HEK293 (cell line): ENCODE measurements at regions not wholly inside any gene's neighbourhood (a gene's known extent, or its start where the extent isn't known, plus 50 kb on each side); places are given as distances from the start of the nearest gene placed in this dataset.

Source experiments
- CTCF ChIA-PET: fragments of 350-600 bp; formaldehyde crosslinking; extraction: SDS; loops from one replicate; lab custom pipeline; 2021; ENCODE audit warnings: antibody characterized with exemption; lab: Yijun Ruan, JAX
- POLR2A ChIA-PET: fragments of 300-600 bp; formaldehyde crosslinking; extraction: SDS; loops from one replicate; lab custom pipeline; 2020; ENCODE audit warnings: antibody characterized with exemption, inconsistent platforms; lab: Yijun Ruan, JAX
- H3K27ac ChIP-seq: fragments of 200-500 bp; sonication (Bioruptor generic); 2 replicates; pipeline ENCODE4 v1.5.1; 2014; ENCODE audit warnings: low read depth, low read length, control low read depth, inconsistent platforms; ENCODE audit errors: extremely low read depth
- H3K36me3 ChIP-seq, 2 experiments: fragments of 200-500 bp in 1 of 2; sonication (Bioruptor generic) in 1 of 2; 1 replicate in 1 of 2; 2 replicates in 1 of 2; pipeline ENCODE4 v1.5.1; 2014 to 2017; ENCODE audit warnings: inconsistent platforms in 2 of 2, low read length in 2 of 2; ENCODE audit not compliant: control insufficient read depth in 2 of 2, insufficient read depth in 1 of 2
- H3K4me1 ChIP-seq: fragments of 200-500 bp; sonication (Bioruptor generic); 2 replicates; pipeline ENCODE4 v1.5.1; 2014; ENCODE audit warnings: mild to moderate bottlenecking, low read length, inconsistent platforms; ENCODE audit not compliant: control insufficient read depth, insufficient read depth
- H3K4me3 ChIP-seq: 2 replicates; pipeline ENCODE4 v1.5.1; 2011; ENCODE audit warnings: low read depth, mild to moderate bottlenecking, control low read depth, low read length, moderate library complexity
- H3K9me3 ChIP-seq: fragments of 200-500 bp; sonication (Bioruptor generic); 2 replicates; pipeline ENCODE4 v1.5.1; 2014; ENCODE audit warnings: low read depth, low read length, inconsistent platforms; ENCODE audit not compliant: control insufficient read depth, insufficient read depth
- GLI4 ChIP-seq: fragments of 450-650 bp; formaldehyde crosslinking; IDR thresholded peaks from 2 replicates; pipeline ENCODE4 v1.5.1; 2016; ENCODE audit warnings: missing biosample characterization, missing genetic modification characterization
- WT1 ChIP-seq: fragments of 450-650 bp; formaldehyde crosslinking; IDR thresholded peaks from 2 replicates; pipeline ENCODE4 v1.5.1; 2016; ENCODE audit warnings: missing biosample characterization, missing genetic modification characterization
- ZFHX2 ChIP-seq: fragments of 450-650 bp; formaldehyde crosslinking; conservative IDR thresholded peaks from 2 replicates; pipeline ENCODE4 v1.5.1; 2016; ENCODE audit warnings: missing biosample characterization, missing genetic modification characterization
- ZNF184 ChIP-seq: fragments of 450-650 bp; IDR thresholded peaks from 2 replicates; pipeline ENCODE4 v1.5.1; 2018; ENCODE audit warnings: missing biosample characterization, mild to moderate bottlenecking, missing genetic modification characterization
- ZNF202 ChIP-seq: fragments of 450-650 bp; formaldehyde crosslinking; IDR thresholded peaks from 2 replicates; pipeline ENCODE4 v1.5.1; 2016; ENCODE audit warnings: missing biosample characterization, missing genetic modification characterization, borderline replicate concordance
- ZNF211 ChIP-seq: fragments of 450-650 bp; formaldehyde crosslinking; IDR thresholded peaks from 2 replicates; pipeline ENCODE4 v1.5.1; 2016; ENCODE audit warnings: low read depth, missing biosample characterization, missing genetic modification characterization
- ZNF223 ChIP-seq: fragments of 450-650 bp; formaldehyde crosslinking; IDR thresholded peaks from 2 replicates; pipeline ENCODE4 v1.5.1; 2016; ENCODE audit warnings: missing biosample characterization, missing genetic modification characterization
- ZNF23 ChIP-seq: fragments of 450-650 bp; formaldehyde crosslinking; IDR thresholded peaks from 2 replicates; pipeline ENCODE4 v1.5.1; 2016; ENCODE audit warnings: missing biosample characterization, missing genetic modification characterization, borderline replicate concordance
- ZNF311 ChIP-seq: fragments of 450-650 bp; formaldehyde crosslinking; IDR thresholded peaks from 2 replicates; pipeline ENCODE4 v1.5.1; 2017; ENCODE audit warnings: missing biosample characterization, missing genetic modification characterization, borderline replicate concordance
- ZNF404 ChIP-seq: fragments of 450-650 bp; formaldehyde crosslinking; IDR thresholded peaks from 2 replicates; pipeline ENCODE4 v1.5.1; 2017; ENCODE audit warnings: missing biosample characterization, missing genetic modification characterization
- ZNF544 ChIP-seq: fragments of 450-650 bp; formaldehyde crosslinking; IDR thresholded peaks from 2 replicates; pipeline ENCODE4 v1.5.0; 2017; ENCODE audit warnings: missing biosample characterization, missing genetic modification characterization
- ZNF558 ChIP-seq: fragments of 450-650 bp; formaldehyde crosslinking; IDR thresholded peaks from 2 replicates; pipeline ENCODE4 v1.5.1; 2016; ENCODE audit warnings: missing biosample characterization, missing genetic modification characterization
- ZNF571 ChIP-seq: fragments of 450-650 bp; formaldehyde crosslinking; IDR thresholded peaks from 2 replicates; pipeline ENCODE4 v1.5.0; 2017; ENCODE audit warnings: missing biosample characterization, missing genetic modification characterization
- ZNF626 ChIP-seq: fragments of 450-650 bp; sonication (Bioruptor Pico); formaldehyde crosslinking; IDR thresholded peaks from 2 replicates; pipeline ENCODE4 v1.5.1; 2018; ENCODE audit warnings: missing biosample characterization, missing genetic modification characterization, inconsistent platforms
- ZNF785 ChIP-seq: fragments of 450-650 bp; formaldehyde crosslinking; IDR thresholded peaks from 2 replicates; pipeline ENCODE4 v1.5.1; 2016; ENCODE audit warnings: missing biosample characterization, missing genetic modification characterization
- ZNF843 ChIP-seq: fragments of 450-650 bp; formaldehyde crosslinking; IDR thresholded peaks from 2 replicates; pipeline ENCODE4 v1.5.1; 2016; ENCODE audit warnings: missing biosample characterization, missing genetic modification characterization
- ZSCAN16 ChIP-seq: fragments of 450-650 bp; formaldehyde crosslinking; IDR thresholded peaks from 2 replicates; pipeline ENCODE4 v1.5.1; 2016; ENCODE audit warnings: missing biosample characterization, missing genetic modification characterization
- TF ChIP-seq, protein P1 (sequence below): fragments of 450-650 bp; formaldehyde crosslinking; IDR thresholded peaks from 2 replicates; pipeline ENCODE4 v1.5.1; 2016; ENCODE audit warnings: missing biosample characterization, missing genetic modification characterization
- TF ChIP-seq, protein P2 (sequence below): fragments of 450-650 bp; formaldehyde crosslinking; IDR thresholded peaks from 2 replicates; pipeline ENCODE4 v1.5.1; 2016; ENCODE audit warnings: missing biosample characterization, missing genetic modification characterization
- TF ChIP-seq, protein P3 (sequence below): fragments of 450-650 bp; formaldehyde crosslinking; IDR thresholded peaks from 2 replicates; pipeline ENCODE4 v1.5.1; 2016; ENCODE audit warnings: missing biosample characterization, missing genetic modification characterization

DNA sequence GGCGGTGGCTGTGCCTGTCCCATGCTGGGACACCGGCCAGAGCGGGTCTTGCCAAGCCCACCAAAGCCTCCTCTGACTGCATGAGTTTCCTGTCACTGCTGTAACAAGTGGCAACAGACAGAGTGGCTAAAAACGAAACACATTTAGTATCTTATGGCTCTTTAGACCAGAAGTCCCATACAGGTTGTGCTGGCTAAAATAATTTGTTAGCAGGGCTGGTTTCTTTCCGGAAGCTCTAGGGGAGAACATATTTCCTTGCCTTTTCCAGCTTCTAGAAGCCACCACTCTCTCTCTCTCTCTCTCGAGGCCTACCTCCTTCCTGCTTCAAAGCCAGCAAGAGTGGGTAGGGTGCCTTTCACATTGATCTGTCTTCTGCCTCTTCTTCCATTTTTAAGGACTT lies 171.6 kb upstream of the PLPP4 start (continued):
- TF ChIP-seq WT1 (tag by site-specific recombination): no peak
- TF ChIP-seq, protein P1, sequence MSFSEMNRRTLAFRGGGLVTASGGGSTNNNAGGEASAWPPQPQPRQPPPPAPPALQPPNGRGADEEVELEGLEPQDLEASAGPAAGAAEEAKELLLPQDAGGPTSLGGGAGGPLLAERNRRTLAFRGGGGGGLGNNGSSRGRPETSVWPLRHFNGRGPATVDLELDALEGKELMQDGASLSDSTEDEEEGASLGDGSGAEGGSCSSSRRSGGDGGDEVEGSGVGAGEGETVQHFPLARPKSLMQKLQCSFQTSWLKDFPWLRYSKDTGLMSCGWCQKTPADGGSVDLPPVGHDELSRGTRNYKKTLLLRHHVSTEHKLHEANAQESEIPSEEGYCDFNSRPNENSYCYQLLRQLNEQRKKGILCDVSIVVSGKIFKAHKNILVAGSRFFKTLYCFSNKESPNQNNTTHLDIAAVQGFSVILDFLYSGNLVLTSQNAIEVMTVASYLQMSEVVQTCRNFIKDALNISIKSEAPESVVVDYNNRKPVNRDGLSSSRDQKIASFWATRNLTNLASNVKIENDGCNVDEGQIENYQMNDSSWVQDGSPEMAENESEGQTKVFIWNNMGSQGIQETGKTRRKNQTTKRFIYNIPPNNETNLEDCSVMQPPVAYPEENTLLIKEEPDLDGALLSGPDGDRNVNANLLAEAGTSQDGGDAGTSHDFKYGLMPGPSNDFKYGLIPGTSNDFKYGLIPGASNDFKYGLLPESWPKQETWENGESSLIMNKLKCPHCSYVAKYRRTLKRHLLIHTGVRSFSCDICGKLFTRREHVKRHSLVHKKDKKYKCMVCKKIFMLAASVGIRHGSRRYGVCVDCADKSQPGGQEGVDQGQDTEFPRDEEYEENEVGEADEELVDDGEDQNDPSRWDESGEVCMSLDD (tag by site-specific recombination): no peak

DNA sequence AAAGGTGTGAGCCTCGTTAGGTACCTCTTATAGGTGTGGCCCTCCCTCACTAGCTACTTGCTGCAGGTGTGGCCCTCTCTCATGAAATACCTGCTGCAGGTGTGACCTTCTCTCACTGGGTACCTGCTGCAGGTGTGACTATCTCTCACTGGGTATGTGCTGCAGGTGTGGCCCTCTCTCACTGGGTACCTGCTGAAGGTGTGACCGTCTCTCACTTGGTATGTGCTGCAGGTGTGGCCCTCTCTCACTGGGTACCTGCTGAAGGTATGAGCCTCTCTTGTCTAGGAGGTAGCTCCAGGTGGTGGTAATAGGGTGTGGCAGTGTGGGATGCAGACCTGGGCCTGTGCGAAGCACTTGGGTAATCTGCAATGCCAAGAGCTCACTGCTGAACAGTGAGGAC lies 170.7 kb upstream of the PLPP4 start:
- POLR2A ChIA-PET: no interaction called here
- CTCF ChIA-PET: no interaction called here
- Histone ChIP-seq H3K27ac (no peak overlapping the region), H3K9me3 (no peaks in the 10 kb centered on the region), H3K36me3 (no peaks in the 10 kb centered on the region), H3K4me3 (no peak overlapping the region), H3K4me1 (no peaks in the 10 kb centered on the region)
- TF ChIP-seq ZNF558 (no peak), ZNF843 (tag by site-specific recombination) (no peak), ZNF404 (tag by site-specific recombination) (no peak), ZNF23 (no peak), ZNF202 (tag by site-specific recombination) (no peak), ZNF571 (tag by site-specific recombination) (no peak), ZNF223 (no peak), ZNF544 (tag by site-specific recombination) (no peak), GLI4 (tag by site-specific recombination) (no peak), ZNF785 (tag by site-specific recombination) (no peak), ZFHX2 (tag by site-specific recombination) (no peak), ZNF184 (tag by site-specific recombination) (no peak), ZNF311 (tag by site-specific recombination) (no peak), ZSCAN16 (tag by site-specific recombination) (no peak), ZNF211 (tag by site-specific recombination) (no peak), ZNF626 (no peak)
- TF ChIP-seq, protein P2, sequence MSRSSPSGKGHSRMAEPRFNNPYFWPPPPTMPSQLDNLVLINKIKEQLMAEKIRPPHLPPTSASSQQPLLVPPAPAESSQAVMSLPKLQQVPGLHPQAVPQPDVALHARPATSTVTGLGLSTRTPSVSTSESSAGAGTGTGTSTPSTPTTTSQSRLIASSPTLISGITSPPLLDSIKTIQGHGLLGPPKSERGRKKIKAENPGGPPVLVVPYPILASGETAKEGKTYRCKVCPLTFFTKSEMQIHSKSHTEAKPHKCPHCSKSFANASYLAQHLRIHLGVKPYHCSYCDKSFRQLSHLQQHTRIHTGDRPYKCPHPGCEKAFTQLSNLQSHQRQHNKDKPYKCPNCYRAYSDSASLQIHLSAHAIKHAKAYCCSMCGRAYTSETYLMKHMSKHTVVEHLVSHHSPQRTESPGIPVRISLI (tag by site-specific recombination): no peak
- TF ChIP-seq, protein P1 (tag by site-specific recombination): no peak
- TF ChIP-seq, protein P3, sequence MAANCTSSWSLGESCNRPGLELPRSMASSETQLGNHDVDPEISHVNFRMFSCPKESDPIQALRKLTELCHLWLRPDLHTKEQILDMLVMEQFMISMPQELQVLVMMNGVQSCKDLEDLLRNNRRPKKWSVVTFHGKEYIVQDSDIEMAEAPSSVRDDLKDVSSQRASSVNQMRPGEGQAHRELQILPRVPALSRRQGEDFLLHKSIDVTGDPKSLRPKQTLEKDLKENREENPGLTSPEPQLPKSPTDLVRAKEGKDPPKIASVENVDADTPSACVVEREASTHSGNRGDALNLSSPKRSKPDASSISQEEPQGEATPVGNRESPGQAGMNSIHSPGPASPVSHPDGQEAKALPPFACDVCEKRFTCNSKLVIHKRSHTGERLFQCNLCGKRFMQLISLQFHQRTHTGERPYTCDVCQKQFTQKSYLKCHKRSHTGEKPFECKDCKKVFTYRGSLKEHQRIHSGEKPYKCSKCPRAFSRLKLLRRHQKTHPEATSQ (tag by site-specific recombination): no peak
